ENCODE measurements at regions not wholly inside any gene's neighbourhood (a gene's known extent, or its start where the extent isn't known, plus 50 kb on each side); places are given as distances from the start of the nearest gene placed in this dataset.

DNA sequence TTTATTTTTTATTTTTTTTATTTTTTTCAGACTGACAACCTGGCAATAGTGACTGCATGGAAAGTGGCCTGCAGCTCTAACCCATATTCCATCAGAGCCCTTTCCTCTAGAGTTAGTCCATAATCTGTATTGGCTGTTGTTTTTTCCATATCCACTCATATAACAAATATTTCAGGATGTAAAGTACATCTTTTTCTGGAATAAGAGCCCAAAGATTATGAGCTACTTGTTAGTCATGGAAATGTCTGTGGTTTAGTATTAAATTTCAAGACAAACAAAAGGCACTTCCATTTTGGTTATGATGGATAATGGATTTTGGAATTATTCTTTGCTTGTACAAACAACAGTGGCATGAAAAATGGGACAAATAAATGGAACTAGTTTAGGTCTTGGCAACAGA is 296.0 kb upstream of the HS3ST1 start:
- TF ChIP-seq, protein P1, sequence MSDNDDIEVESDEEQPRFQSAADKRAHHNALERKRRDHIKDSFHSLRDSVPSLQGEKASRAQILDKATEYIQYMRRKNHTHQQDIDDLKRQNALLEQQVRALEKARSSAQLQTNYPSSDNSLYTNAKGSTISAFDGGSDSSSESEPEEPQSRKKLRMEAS (IDR thresholded peaks at IDR 0.05) = no peak
- TF ChIP-seq, protein P2, sequence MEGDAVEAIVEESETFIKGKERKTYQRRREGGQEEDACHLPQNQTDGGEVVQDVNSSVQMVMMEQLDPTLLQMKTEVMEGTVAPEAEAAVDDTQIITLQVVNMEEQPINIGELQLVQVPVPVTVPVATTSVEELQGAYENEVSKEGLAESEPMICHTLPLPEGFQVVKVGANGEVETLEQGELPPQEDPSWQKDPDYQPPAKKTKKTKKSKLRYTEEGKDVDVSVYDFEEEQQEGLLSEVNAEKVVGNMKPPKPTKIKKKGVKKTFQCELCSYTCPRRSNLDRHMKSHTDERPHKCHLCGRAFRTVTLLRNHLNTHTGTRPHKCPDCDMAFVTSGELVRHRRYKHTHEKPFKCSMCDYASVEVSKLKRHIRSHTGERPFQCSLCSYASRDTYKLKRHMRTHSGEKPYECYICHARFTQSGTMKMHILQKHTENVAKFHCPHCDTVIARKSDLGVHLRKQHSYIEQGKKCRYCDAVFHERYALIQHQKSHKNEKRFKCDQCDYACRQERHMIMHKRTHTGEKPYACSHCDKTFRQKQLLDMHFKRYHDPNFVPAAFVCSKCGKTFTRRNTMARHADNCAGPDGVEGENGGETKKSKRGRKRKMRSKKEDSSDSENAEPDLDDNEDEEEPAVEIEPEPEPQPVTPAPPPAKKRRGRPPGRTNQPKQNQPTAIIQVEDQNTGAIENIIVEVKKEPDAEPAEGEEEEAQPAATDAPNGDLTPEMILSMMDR (IDR thresholded peaks at IDR 0.05; ENCODE audit: low read depth, low read length, missing input control) = no peak
- no peak for TF ChIP-seq YY1 (IDR thresholded peaks at IDR 0.05)
- no peak for TF ChIP-seq GABPA (IDR thresholded peaks at IDR 0.05 in 1 of 2, conservative IDR thresholded peaks at IDR 0.05 in 1 of 2)
- TF ChIP-seq RAD21 (IDR thresholded peaks at IDR 0.05) = no peak
